SKM-1 (cell line): ENCODE measurements at regions not wholly inside any gene's neighbourhood (a gene's known extent, or its start where the extent isn't known, plus 50 kb on each side); places are given as distances from the start of the nearest gene placed in this dataset.

ENCODE experiments used
- DNase-seq: peaks from one replicate; lab custom pipeline; 2025; ENCODE audit not compliant: unreplicated experiment; lab: John Stamatoyannopoulos, UW

GRCh38 chr7:68442931-68443631, 1155.2 kb upstream of the AUTS2 start:
- no peak for DNase-seq

- no peak for DNase-seq
Measured at GRCh38 chr7:68444042-68444441, 1154.2 kb upstream of the AUTS2 start.

- DNase-seq, result no peak
Measured at GRCh38 chr7:68444956-68445355, 1153.3 kb upstream of the AUTS2 start.

GRCh38 chr7:68446183-68446582, 1152.1 kb upstream of the AUTS2 start:
- DNase-seq, result no peak

- DNase-seq, result no peak
Measured at GRCh38 chr7:68449099-68449498, 1149.2 kb upstream of the AUTS2 start.

- DNase-seq, result no peak
Measured at GRCh38 chr7:68449816-68450215, 1148.5 kb upstream of the AUTS2 start.

GRCh38 chr7:68454931-68455330, 1143.3 kb upstream of the AUTS2 start:
- no peak for DNase-seq

GRCh38 chr7:68456469-68456868, 1141.8 kb upstream of the AUTS2 start:
- DNase-seq, result no peak

GRCh38 chr7:68457481-68457880, 1140.8 kb upstream of the AUTS2 start:
- DNase-seq, result no peak

- no peak for DNase-seq
Measured at GRCh38 chr7:68458010-68458908, 1140.0 kb upstream of the AUTS2 start.

- no peak for DNase-seq
Measured at GRCh38 chr7:68461430-68461829, 1136.8 kb upstream of the AUTS2 start.

- DNase-seq, result no peak
Measured at GRCh38 chr7:68470836-68471435, 1127.3 kb upstream of the AUTS2 start.

- no peak for DNase-seq
Measured at GRCh38 chr7:68472688-68473087, 1125.6 kb upstream of the AUTS2 start.

- no peak for DNase-seq
Measured at GRCh38 chr7:68474661-68475216, 1123.5 kb upstream of the AUTS2 start.

- DNase-seq, result no peak
Measured at GRCh38 chr7:68476966-68477365, 1121.3 kb upstream of the AUTS2 start.

- no peak for DNase-seq
Measured at GRCh38 chr7:68478326-68478725, 1119.9 kb upstream of the AUTS2 start.

- no peak for DNase-seq
Measured at GRCh38 chr7:68482800-68483199, 1115.5 kb upstream of the AUTS2 start.

- no peak for DNase-seq
Measured at GRCh38 chr7:68484731-68485130, 1113.5 kb upstream of the AUTS2 start.

- no peak for DNase-seq
Measured at GRCh38 chr7:68485253-68485917, 1112.9 kb upstream of the AUTS2 start.

- no peak for DNase-seq
Measured at GRCh38 chr7:68488341-68489060, 1109.8 kb upstream of the AUTS2 start.
